Prostate gland (tissue), 2 donors: ENCODE measurements at regions not wholly inside any gene's neighbourhood (a gene's known extent, or its start where the extent isn't known, plus 50 kb on each side); places are given as distances from the start of the nearest gene placed in this dataset.

Experiments used
- CTCF ChIP-seq, 4 experiments: fragments of 200-600 bp in 2 of 4; fragments of 450-650 bp in 2 of 4; sonication (generic) in 2 of 4; IDR thresholded peaks; 1 replicate in 3 of 4; 2 replicates in 1 of 4; pipeline ENCODE4 v1.5.1; 2016 to 2019; ENCODE audit warnings: antibody characterized with exemption in 4 of 4, mild to moderate bottlenecking in 2 of 4, moderate library complexity in 2 of 4
- POLR2AphosphoS5 ChIP-seq: sonication (generic); formaldehyde crosslinking; IDR thresholded peaks from one replicate; pipeline ENCODE4 v1.6.1; 2017; ENCODE audit warnings: antibody characterized with exemption

DNA sequence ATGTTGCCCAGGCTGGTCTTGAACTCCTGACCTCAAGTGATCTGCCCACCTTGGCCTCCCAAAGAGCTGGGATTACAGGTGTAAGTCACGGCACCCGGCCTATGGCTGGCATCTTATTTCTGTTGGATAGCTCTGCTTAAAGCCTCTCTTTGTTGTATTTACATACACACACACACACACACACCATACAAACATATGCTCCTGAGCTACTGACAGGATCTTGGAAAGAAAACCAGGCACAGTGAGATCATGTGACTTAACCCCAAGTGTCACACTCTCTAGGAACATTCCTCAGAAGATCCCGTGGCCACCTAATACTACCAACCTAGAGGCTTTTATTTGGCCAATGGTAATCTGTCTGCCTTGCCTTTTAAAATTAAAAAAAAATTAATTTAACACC, 85.1 kb upstream of the HAAO start:
- no peak for TF ChIP-seq CTCF (IDR thresholded peaks at IDR 0.05)
- TF ChIP-seq POLR2AphosphoS5 = no peak
